HCT116 (cell line): ENCODE measurements at regions not wholly inside any gene's neighbourhood (a gene's known extent, or its start where the extent isn't known, plus 50 kb on each side); places are given as distances from the start of the nearest gene placed in this dataset.

ENCODE experiments used
- ATAC-seq: fragments of 200-7000 bp; cut with Tn5 transposase; 2 replicates; pipeline ENCODE4 v1.9.1; 2020; ENCODE audit warnings: mild to moderate bottlenecking, moderate library complexity
- BruUV-seq: library from RNA; stranded (reverse); fragments of 400-500 nt; replicated peaks from 2 replicates; lab custom pipeline; 2021; lab: Mats Ljungman, UMichigan
- CTCF ChIA-PET: fragments of 300-600 bp; sonication (Branson Sonifier 250); formaldehyde crosslinking; loops from one replicate; lab custom pipeline; 2021; ENCODE audit warnings: antibody characterized with exemption; lab: Charles Lee
- POLR2A ChIA-PET: fragments of 300-600, 350-600 bp; sonication (Branson Sonifier 250); formaldehyde crosslinking; loops from one replicate; lab custom pipeline; 2021; ENCODE audit warnings: antibody characterized with exemption; lab: Charles Lee
- RAD21 ChIA-PET, 2 experiments: fragments of 300-600 bp; sonication (Branson Sonifier 250); formaldehyde crosslinking; loops; one replicate each; lab custom pipeline; 2023; ENCODE audit warnings: low total read pairs in 2 of 2; ENCODE audit not compliant: uncharacterized antibody in 2 of 2, unreplicated experiment in 2 of 2, low non-redundant PET in 1 of 2; lab: Charles Lee
- DNase-seq: peaks from one replicate; pipeline ENCODE4 v3.0.0-alpha.2; 2010; ENCODE audit warnings: low read depth, low spot score
- H2AFZ ChIP-seq: fragments of 200-600 bp; shearing (Covaris generic), sonication (generic); 2 replicates; pipeline ENCODE4 v1.6.1; 2017; ENCODE audit warnings: low read depth, mixed run types, mixed read lengths, antibody characterized with exemption, low read length; ENCODE audit not compliant: poor library complexity, severe bottlenecking
- H3K27ac ChIP-seq: 2 replicates; pipeline ENCODE4 v1.5.1; 2012; ENCODE audit warnings: low read depth, low read length
- H3K27me3 ChIP-seq: fragments of 200-600 bp; sonication (generic); 2 replicates; pipeline ENCODE4 v1.6.1; 2016; ENCODE audit warnings: mixed run types, low read length, mixed read lengths; ENCODE audit not compliant: insufficient read depth
- H3K36me3 ChIP-seq, 2 experiments: fragments of 200-500 bp in 1 of 2; fragments of 200-600 bp in 1 of 2; sonication (Bioruptor generic) in 1 of 2; sonication (generic) in 1 of 2; 2 replicates each; pipeline versions ENCODE4 v1.5.1 to v1.6.1; 2014 to 2016; ENCODE audit warnings: low read length in 2 of 2, inconsistent platforms in 1 of 2, mixed read lengths in 1 of 2, mixed run types in 1 of 2; ENCODE audit not compliant: insufficient read depth in 2 of 2, control insufficient read depth in 1 of 2
- H3K4me1 ChIP-seq, 2 experiments: fragments of 200-600 bp in 1 of 2; sonication (generic) in 1 of 2; 2 replicates each; pipeline versions ENCODE4 v1.5.1 to v1.6.1; 2012 to 2017; ENCODE audit warnings: low read length in 2 of 2, inconsistent platforms in 1 of 2, mild to moderate bottlenecking in 1 of 2, mixed read lengths in 1 of 2, mixed run types in 1 of 2, moderate library complexity in 1 of 2; ENCODE audit not compliant: insufficient read depth in 2 of 2, control insufficient read depth in 1 of 2
- H3K4me2 ChIP-seq: fragments of 200-600 bp; sonication (generic); 2 replicates; pipeline ENCODE4 v1.6.1; 2017; ENCODE audit warnings: mixed run types, low read length, mixed read lengths
- H3K4me3 ChIP-seq, 2 experiments: fragments of 200-600 bp in 1 of 2; sonication (generic) in 1 of 2; replicated peaks in 1 of 2; 2 replicates each; pipeline ENCODE4 v1.5.1; 2011 to 2016; ENCODE audit warnings: low read length in 2 of 2, control low read depth in 1 of 2, low read depth in 1 of 2, mild to moderate bottlenecking in 1 of 2, mixed read lengths in 1 of 2, mixed run types in 1 of 2
- H3K79me2 ChIP-seq: fragments of 200-600 bp; sonication (generic); 2 replicates; pipeline ENCODE4 v1.6.1; 2017; ENCODE audit warnings: mild to moderate bottlenecking, mixed run types, low read length, moderate library complexity, mixed read lengths; ENCODE audit not compliant: insufficient read depth
- H3K9ac ChIP-seq: fragments of 200-600 bp; sonication (generic); 2 replicates; pipeline ENCODE4 v1.6.1; 2016; ENCODE audit warnings: low read length, mixed read lengths
- H3K9me2 ChIP-seq: fragments of 200-600 bp; sonication (generic), shearing (Covaris generic); 2 replicates; pipeline ENCODE4 v1.6.1; 2017; ENCODE audit warnings: mixed run types, mild to moderate bottlenecking, moderate library complexity; ENCODE audit not compliant: insufficient read depth
- H3K9me3 ChIP-seq, 2 experiments: fragments of 200-500 bp in 1 of 2; fragments of 200-600 bp in 1 of 2; sonication (Bioruptor generic) in 1 of 2; sonication (generic) in 1 of 2; 2 replicates each; pipeline ENCODE4 v1.6.1; 2014 to 2017; ENCODE audit warnings: low read length in 2 of 2, mixed read lengths in 2 of 2, inconsistent platforms in 1 of 2, low read depth in 1 of 2, mild to moderate bottlenecking in 1 of 2, mixed run types in 1 of 2, moderate library complexity in 1 of 2; ENCODE audit not compliant: control insufficient read depth in 1 of 2, insufficient read depth in 1 of 2
- H4K20me1 ChIP-seq: fragments of 200-600 bp; sonication (generic), shearing (Covaris generic); 2 replicates; pipeline ENCODE4 v1.6.1; 2017; ENCODE audit warnings: mixed run types, mild to moderate bottlenecking, moderate library complexity; ENCODE audit not compliant: insufficient read depth
- EGR1 ChIP-seq: IDR thresholded peaks from 2 replicates; pipeline ENCODE4 v1.6.1; 2012; ENCODE audit warnings: low read depth
- ELF1 ChIP-seq: IDR thresholded peaks from 2 replicates; pipeline ENCODE4 v1.6.1; 2012; ENCODE audit warnings: low read depth, borderline replicate concordance
- JUND ChIP-seq: IDR thresholded peaks from 2 replicates; pipeline ENCODE4 v1.6.1; 2012
- POLR2A ChIP-seq: IDR thresholded peaks from 2 replicates; pipeline ENCODE4 v1.7.0; 2011; ENCODE audit warnings: borderline replicate concordance; ENCODE audit not compliant: insufficient read depth, insufficient read length; ENCODE audit errors: extremely low read depth
- SIN3A ChIP-seq: IDR thresholded peaks from 2 replicates; pipeline ENCODE4 v1.6.1; 2012; ENCODE audit warnings: low read depth
- SP1 ChIP-seq: IDR thresholded peaks from 2 replicates; pipeline ENCODE4 v1.6.1; 2012; ENCODE audit warnings: low read depth
- TCF7L2 ChIP-seq: IDR thresholded peaks from 2 replicates; pipeline ENCODE4 v1.7.0; 2011; ENCODE audit warnings: borderline replicate concordance, inconsistent platforms; ENCODE audit not compliant: insufficient read depth, insufficient read length; ENCODE audit errors: extremely low read depth
- intact Hi-C: fragments of 100-400 bp; cut with micrococcal nuclease; formaldehyde crosslinking; loops from 2 replicates; pipeline ENCODE4 v1.10.0; 2022
- TF ChIP-seq, protein P1 (sequence below), 3 experiments: fragments of 200-600 bp in 1 of 3; sonication (generic) in 1 of 3; IDR thresholded peaks in 2 of 3; conservative IDR thresholded peaks in 1 of 3; 2 replicates each; pipeline ENCODE4 v1.5.1; 2012 to 2017; ENCODE audit warnings: low read depth in 2 of 3, low read length in 2 of 3, antibody characterized with exemption in 1 of 3, borderline replicate concordance in 1 of 3, control low read depth in 1 of 3, mild to moderate bottlenecking in 1 of 3, mixed read lengths in 1 of 3, mixed run types in 1 of 3, moderate library complexity in 1 of 3; ENCODE audit not compliant: insufficient read depth in 1 of 3
- TF ChIP-seq, protein P2 (sequence below): IDR thresholded peaks from 2 replicates; pipeline ENCODE4 v1.6.1; 2012
- TF ChIP-seq, protein P3 (sequence below): IDR thresholded peaks from 2 replicates; pipeline ENCODE4 v1.6.1; 2012

GRCh38 chr4:22986262-22986661 lies 293.5 kb downstream of the GBA3 start:
- Histone ChIP-seq H3K36me3 (no peaks in the 10 kb centered on the region), H3K4me3 (no peak overlapping the region), H3K4me2 (no peak overlapping the region), H3K9ac (no peak overlapping the region), H4K20me1 (no peaks in the 10 kb centered on the region), H3K79me2 (no peaks in the 10 kb centered on the region), H3K9me3 (peaks cover 4 to 36% of the 10 kb centered on the region in 2 experiments; a peak in 2 of 4 replicates), H3K27me3 (no peaks in the 10 kb centered on the region), H3K4me1 (no peaks in the 10 kb centered on the region), H3K9me2 (no peaks in the 10 kb centered on the region), H2AFZ (no peak overlapping the region), H3K27ac (no peak overlapping the region)
- ATAC-seq (no peak), DNase-seq (no peak)
- no peak for TF ChIP-seq TCF7L2
- TF ChIP-seq JUND, result no peak
- TF ChIP-seq SIN3A, result no peak
- TF ChIP-seq POLR2A, result no peak
- TF ChIP-seq ELF1, result no peak
- TF ChIP-seq SP1, result no peak
- TF ChIP-seq, protein P1, sequence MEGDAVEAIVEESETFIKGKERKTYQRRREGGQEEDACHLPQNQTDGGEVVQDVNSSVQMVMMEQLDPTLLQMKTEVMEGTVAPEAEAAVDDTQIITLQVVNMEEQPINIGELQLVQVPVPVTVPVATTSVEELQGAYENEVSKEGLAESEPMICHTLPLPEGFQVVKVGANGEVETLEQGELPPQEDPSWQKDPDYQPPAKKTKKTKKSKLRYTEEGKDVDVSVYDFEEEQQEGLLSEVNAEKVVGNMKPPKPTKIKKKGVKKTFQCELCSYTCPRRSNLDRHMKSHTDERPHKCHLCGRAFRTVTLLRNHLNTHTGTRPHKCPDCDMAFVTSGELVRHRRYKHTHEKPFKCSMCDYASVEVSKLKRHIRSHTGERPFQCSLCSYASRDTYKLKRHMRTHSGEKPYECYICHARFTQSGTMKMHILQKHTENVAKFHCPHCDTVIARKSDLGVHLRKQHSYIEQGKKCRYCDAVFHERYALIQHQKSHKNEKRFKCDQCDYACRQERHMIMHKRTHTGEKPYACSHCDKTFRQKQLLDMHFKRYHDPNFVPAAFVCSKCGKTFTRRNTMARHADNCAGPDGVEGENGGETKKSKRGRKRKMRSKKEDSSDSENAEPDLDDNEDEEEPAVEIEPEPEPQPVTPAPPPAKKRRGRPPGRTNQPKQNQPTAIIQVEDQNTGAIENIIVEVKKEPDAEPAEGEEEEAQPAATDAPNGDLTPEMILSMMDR (IDR thresholded peaks at IDR 0.05 in 2 of 3, conservative IDR thresholded peaks at IDR 0.05 in 1 of 3; ENCODE audit: borderline replicate concordance in 1 of 3, insufficient read depth in 1 of 3, low read depth in 2 of 3, low read length in 2 of 3), result no peak
- TF ChIP-seq, protein P2, sequence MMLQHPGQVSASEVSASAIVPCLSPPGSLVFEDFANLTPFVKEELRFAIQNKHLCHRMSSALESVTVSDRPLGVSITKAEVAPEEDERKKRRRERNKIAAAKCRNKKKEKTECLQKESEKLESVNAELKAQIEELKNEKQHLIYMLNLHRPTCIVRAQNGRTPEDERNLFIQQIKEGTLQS, result no peak
- TF ChIP-seq, protein P3, sequence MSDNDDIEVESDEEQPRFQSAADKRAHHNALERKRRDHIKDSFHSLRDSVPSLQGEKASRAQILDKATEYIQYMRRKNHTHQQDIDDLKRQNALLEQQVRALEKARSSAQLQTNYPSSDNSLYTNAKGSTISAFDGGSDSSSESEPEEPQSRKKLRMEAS, result no peak
- no peak for TF ChIP-seq EGR1
- ChIA-PET RAD21 (no interaction called here), POLR2A (no interaction called here), CTCF (no interaction called here)
- BruUV-seq, result no TSS peak
- intact Hi-C loops, result no loop called here
